ENCODE measurements at regions not wholly inside any gene's neighbourhood (a gene's known extent, or its start where the extent isn't known, plus 50 kb on each side); places are given as distances from the start of the nearest gene placed in this dataset.

- DNase-seq (ENCODE audit: low read depth in 2 of 2) = no peak
- no peak overlapping the region for H3K4me3 ChIP-seq (replicated peaks in 1 of 2; ENCODE audit: low read depth in 2 of 2, low read length in 2 of 2)
- no peak for TF ChIP-seq CTCF (IDR thresholded peaks at IDR 0.05; ENCODE audit: low read depth, low read length)
These were observed 138.0 kb downstream of the C12orf75 start for GRCh38 chr12:105468464-105468863.

GRCh38 chr12:105469211-105469610, 138.7 kb downstream of the C12orf75 start:
- TF ChIP-seq CTCF (IDR thresholded peaks at IDR 0.05; ENCODE audit: low read depth, low read length) = no peak
- no peak overlapping the region for H3K4me3 ChIP-seq (replicated peaks in 1 of 2; ENCODE audit: low read depth in 2 of 2, low read length in 2 of 2)
- no peak for DNase-seq (ENCODE audit: low read depth in 2 of 2)

GRCh38 chr12:105469701-105470100, 139.2 kb downstream of the C12orf75 start:
- no peak for DNase-seq (ENCODE audit: low read depth in 2 of 2)
- H3K4me3 ChIP-seq (replicated peaks in 1 of 2; ENCODE audit: low read depth in 2 of 2, low read length in 2 of 2) = peak overlapping the region in 1 of 2 donors; percentile 8

GRCh38 chr12:105470102-105470501, 139.6 kb downstream of the C12orf75 start:
- no peak for TF ChIP-seq CTCF (IDR thresholded peaks at IDR 0.05; ENCODE audit: low read depth, low read length)
- no peak for DNase-seq (ENCODE audit: low read depth in 2 of 2)

More at GRCh38 chr12:105469701-105470100, 139.2 kb downstream of the C12orf75 start:
- TF ChIP-seq CTCF (IDR thresholded peaks at IDR 0.05; ENCODE audit: low read depth, low read length) = no peak

GRCh38 chr12:105470601-105471000, 140.1 kb downstream of the C12orf75 start:
- no peak for TF ChIP-seq CTCF (IDR thresholded peaks at IDR 0.05; ENCODE audit: low read depth, low read length)
- DNase-seq (ENCODE audit: low read depth in 2 of 2) = no peak
- no peak overlapping the region for H3K4me3 ChIP-seq (replicated peaks in 1 of 2; ENCODE audit: low read depth in 2 of 2, low read length in 2 of 2)

More at GRCh38 chr12:105470102-105470501, 139.6 kb downstream of the C12orf75 start:
- H3K4me3 ChIP-seq (replicated peaks in 1 of 2; ENCODE audit: low read depth in 2 of 2, low read length in 2 of 2) = no peak overlapping the region

GRCh38 chr12:105474672-105475071, 144.2 kb downstream of the C12orf75 start:
- no peak for TF ChIP-seq CTCF (IDR thresholded peaks at IDR 0.05; ENCODE audit: low read depth, low read length)
- DNase-seq (ENCODE audit: low read depth in 2 of 2) = peak in 1 of 2 donors; percentile 74
- no peak overlapping the region for H3K4me3 ChIP-seq (replicated peaks in 1 of 2; ENCODE audit: low read depth in 2 of 2, low read length in 2 of 2)

GRCh38 chr12:105476616-105477015, 146.1 kb downstream of the C12orf75 start:
- DNase-seq (ENCODE audit: low read depth in 2 of 2) = no peak
- no peak for TF ChIP-seq CTCF (IDR thresholded peaks at IDR 0.05; ENCODE audit: low read depth, low read length)
- H3K4me3 ChIP-seq (replicated peaks in 1 of 2; ENCODE audit: low read depth in 2 of 2, low read length in 2 of 2) = no peak overlapping the region
